H1 (cell line): ENCODE measurements at regions not wholly inside any gene's neighbourhood (a gene's known extent, or its start where the extent isn't known, plus 50 kb on each side); places are given as distances from the start of the nearest gene placed in this dataset.

ENCODE experiments used
- CTCF ChIA-PET: fragments of 300-600 bp; sonication (Branson Sonifier 250); formaldehyde crosslinking; loops from one replicate; lab custom pipeline; 2021; ENCODE audit not compliant: partially characterized antibody; lab: Charles Lee
- POLR2A ChIA-PET: fragments of 300-600 bp; sonication (Branson Sonifier 250); formaldehyde crosslinking; loops from one replicate; lab custom pipeline; 2021; ENCODE audit warnings: inconsistent platforms; ENCODE audit not compliant: partially characterized antibody; lab: Charles Lee
- DNase-seq, 2 experiments: peaks; one replicate each; pipeline versions ENCODE4 v3.0.0 to v3.0.0-alpha.2; 2010 to 2022; ENCODE audit warnings: low spot score in 2 of 2, low read depth in 1 of 2, mixed read lengths in 1 of 2
- FAIRE-seq: peaks from 2 replicates; lab custom pipeline; 2011; peaks lifted over from hg19 to GRCh38; lab: Jason Lieb, UNC
- H2AFZ ChIP-seq: 2 replicates; pipeline ENCODE4 v1.8.1; 2012; ENCODE audit warnings: low read length, inconsistent platforms
- H2AK5ac ChIP-seq: 2 replicates; pipeline ENCODE4 v1.6.1; 2013; ENCODE audit warnings: low read depth, low read length
- H2BK120ac ChIP-seq: replicated peaks from 2 replicates; pipeline ENCODE3; 2013; ENCODE audit warnings: low read depth, low read length, inconsistent platforms
- H2BK12ac ChIP-seq: 2 replicates; pipeline ENCODE4 v1.6.1; 2013; ENCODE audit warnings: low read depth, low read length
- H2BK15ac ChIP-seq: 2 replicates; pipeline ENCODE4 v1.6.1; 2013; ENCODE audit warnings: low read length
- H2BK20ac ChIP-seq: 2 replicates; pipeline ENCODE4 v1.6.1; 2013; ENCODE audit warnings: low read length
- H2BK5ac ChIP-seq: 2 replicates; pipeline ENCODE4 v1.6.1; 2013; ENCODE audit warnings: low read depth, low read length
- H3K14ac ChIP-seq: 2 replicates; pipeline ENCODE4 v1.6.1; 2013; ENCODE audit warnings: inconsistent platforms; ENCODE audit not compliant: insufficient read length
- H3K18ac ChIP-seq: 2 replicates; pipeline ENCODE4 v1.6.1; 2013; ENCODE audit warnings: low read length; ENCODE audit errors: extremely low read depth
- H3K23ac ChIP-seq: 2 replicates; pipeline ENCODE4 v1.6.1; 2013; ENCODE audit warnings: inconsistent platforms; ENCODE audit not compliant: insufficient read length
- H3K23me2 ChIP-seq: 2 replicates; pipeline ENCODE4 v1.6.1; 2013; ENCODE audit warnings: low read depth, low read length
- H3K27ac ChIP-seq: 2 replicates; pipeline ENCODE4 v1.6.1; 2011; ENCODE audit warnings: low read depth, low read length, inconsistent platforms
- H3K27me3 ChIP-seq, 4 experiments: replicated peaks in 1 of 4; 1 replicate in 1 of 4; 2 replicates in 3 of 4; pipeline versions ENCODE4 v1.6.1 to v1.8.1; 2011 to 2013; ENCODE audit warnings: low read length in 3 of 4, mild to moderate bottlenecking in 3 of 4, inconsistent platforms in 2 of 4, mixed read lengths in 2 of 4, moderate library complexity in 1 of 4; ENCODE audit not compliant: control insufficient read depth in 3 of 4, insufficient read depth in 3 of 4; ENCODE audit errors: extremely low read depth in 1 of 4
- H3K36me3 ChIP-seq, 4 experiments: 2 replicates each; pipeline versions ENCODE4 v1.6.1 to v1.8.1; 2011 to 2013; ENCODE audit warnings: mild to moderate bottlenecking in 4 of 4, low read length in 3 of 4, moderate library complexity in 2 of 4, control low read depth in 1 of 4, inconsistent platforms in 1 of 4; ENCODE audit not compliant: insufficient read depth in 4 of 4, control insufficient read depth in 2 of 4
- H3K4ac ChIP-seq: replicated peaks from 2 replicates; pipeline ENCODE3; 2013; ENCODE audit warnings: low read length, low read depth, mixed read lengths, inconsistent platforms; ENCODE audit not compliant: insufficient read length
- H3K4me1 ChIP-seq, 4 experiments: replicated peaks in 1 of 4; 1 replicate in 1 of 4; 2 replicates in 3 of 4; pipeline versions ENCODE4 v1.6.1 to v1.8.1; 2011 to 2013; ENCODE audit warnings: low read length in 3 of 4, inconsistent platforms in 2 of 4, mixed read lengths in 1 of 4; ENCODE audit not compliant: insufficient read depth in 4 of 4, control insufficient read depth in 3 of 4
- H3K4me2 ChIP-seq, 2 experiments: 2 replicates each; pipeline versions ENCODE4 v1.6.1 to v1.8.1; 2011 to 2013; ENCODE audit warnings: low read depth in 2 of 2, low read length in 2 of 2, control low read depth in 1 of 2, inconsistent platforms in 1 of 2, mild to moderate bottlenecking in 1 of 2; ENCODE audit not compliant: insufficient read depth in 1 of 2
- H3K4me3 ChIP-seq, 4 experiments: fragments of 200-600, 300-600 bp in 1 of 4; sonication (generic), shearing (Covaris generic), sonication (Bioruptor Twin) in 1 of 4; 2 replicates each; pipeline versions ENCODE4 v1.5.1 to v1.8.1; 2011 to 2016; ENCODE audit warnings: low read length in 4 of 4, low read depth in 3 of 4, control low read depth in 2 of 4, inconsistent platforms in 2 of 4, mild to moderate bottlenecking in 2 of 4, mixed read lengths in 1 of 4, moderate library complexity in 1 of 4; ENCODE audit not compliant: insufficient read depth in 2 of 4; ENCODE audit errors: extremely low read depth in 1 of 4
- H3K56ac ChIP-seq: replicated peaks from 2 replicates; pipeline ENCODE3; 2013; ENCODE audit warnings: low read depth, mild to moderate bottlenecking, mixed read lengths, low read length, inconsistent platforms; ENCODE audit not compliant: insufficient read length
- H3K79me1 ChIP-seq: 2 replicates; pipeline ENCODE4 v1.6.1; 2013; ENCODE audit warnings: low read depth, low read length, control low read depth
- H3K79me2 ChIP-seq, 2 experiments: 2 replicates each; pipeline versions ENCODE4 v1.6.1 to v1.8.1; 2012 to 2013; ENCODE audit warnings: low read length in 2 of 2, mild to moderate bottlenecking in 2 of 2, inconsistent platforms in 1 of 2; ENCODE audit not compliant: insufficient read depth in 2 of 2, control insufficient read depth in 1 of 2
- H3K9ac ChIP-seq, 4 experiments: replicated peaks in 1 of 4; 1 replicate in 1 of 4; 2 replicates in 3 of 4; pipeline versions ENCODE4 v1.6.1 to v1.8.1; 2011 to 2013; ENCODE audit warnings: low read depth in 3 of 4, low read length in 3 of 4, control low read depth in 2 of 4, mild to moderate bottlenecking in 2 of 4, moderate library complexity in 2 of 4, inconsistent platforms in 1 of 4; ENCODE audit errors: extremely low read depth in 1 of 4
- H3K9me3 ChIP-seq, 2 experiments: 2 replicates each; pipeline versions ENCODE4 v1.6.1 to v1.8.1; 2012 to 2013; ENCODE audit warnings: mild to moderate bottlenecking in 2 of 2, moderate library complexity in 2 of 2, control low read depth in 1 of 2, inconsistent platforms in 1 of 2, low read depth in 1 of 2, low read length in 1 of 2, mixed read lengths in 1 of 2; ENCODE audit not compliant: insufficient read depth in 2 of 2
- H4K20me1 ChIP-seq, 2 experiments: replicated peaks in 1 of 2; 2 replicates each; pipeline versions ENCODE3 to v1.8.1; 2011 to 2013; ENCODE audit warnings: inconsistent platforms in 2 of 2, low read length in 2 of 2, mild to moderate bottlenecking in 1 of 2; ENCODE audit not compliant: insufficient read depth in 2 of 2, control insufficient read depth in 1 of 2
- H4K5ac ChIP-seq: 2 replicates; pipeline ENCODE4 v1.6.1; 2013; ENCODE audit warnings: low read length, low read depth, mixed read lengths, inconsistent platforms; ENCODE audit not compliant: insufficient read length
- H4K8ac ChIP-seq: 2 replicates; pipeline ENCODE4 v1.8.0; 2013; ENCODE audit warnings: mild to moderate bottlenecking, moderate library complexity, low read length, inconsistent platforms; ENCODE audit not compliant: insufficient read depth; ENCODE audit errors: extremely low read depth
- H4K91ac ChIP-seq: replicated peaks from 2 replicates; pipeline ENCODE3; 2013; ENCODE audit warnings: low read length, mixed read lengths, inconsistent platforms; ENCODE audit not compliant: insufficient read length
- CBX8 ChIP-seq: fragments of 300-800, 300-1000 bp; sonication (generic); IDR thresholded peaks from 2 replicates; pipeline ENCODE4 v1.7.1; 2016; ENCODE audit warnings: low read depth, low read length, borderline replicate concordance
- SP2 ChIP-seq: IDR thresholded peaks from 2 replicates; pipeline ENCODE4 v1.6.1; 2012; ENCODE audit warnings: mild to moderate bottlenecking, low read length, inconsistent platforms
- WGBS, 2 experiments: shearing (Covaris generic) in 1 of 2; methylation state at CpG; one replicate each; pipeline versions ENCODE4 v1.1.6 to v1.1.7; 2013 to 2015; ENCODE audit warnings: low lambda C conversion rate in 2 of 2, mixed read lengths in 2 of 2, inconsistent platforms in 1 of 2, low coverage in 1 of 2, missing lambda C conversion rate in 1 of 2; ENCODE audit not compliant: insufficient replicate concordance in 2 of 2, insufficient coverage in 1 of 2, insufficient read length in 1 of 2; ENCODE audit errors: extremely low coverage in 1 of 2, missing lambda C conversion rate in 1 of 2; 5-methylcytosine and 5-hydroxymethylcytosine counted together

- H3K14ac ChIP-seq = no peak overlapping the region
- H2AFZ ChIP-seq = no peak overlapping the region
- no peak overlapping the region for H2AK5ac ChIP-seq
- FAIRE-seq (no peak), DNase-seq (no peak)
- H4K8ac ChIP-seq = no peak overlapping the region
- no peaks in the 10 kb centered on the region for H3K4me1 ChIP-seq
- no peak overlapping the region for H3K4me3 ChIP-seq
- no peak overlapping the region for H4K5ac ChIP-seq
- no peak overlapping the region for H4K91ac ChIP-seq
- H2BK20ac ChIP-seq = no peak overlapping the region
- 92% methylated on average over 3 of the region's 3 CpGs; no CpG with 5 or more reads in 1 of the 2 experiments for WGBS, 2 experiments
- no peak overlapping the region for H2BK15ac ChIP-seq
- H3K27ac ChIP-seq = no peak overlapping the region
- no peak overlapping the region for H2BK120ac ChIP-seq
- H3K79me2 ChIP-seq = no peaks in the 10 kb centered on the region
- ChIA-PET CTCF (interaction anchor here (1.7 kb wide), 1 partner anchor 12 kb away, joined by 3 read pairs; no protein-coding TSS in a partner anchor), POLR2A (no interaction called here)
- no peaks in the 10 kb centered on the region for H3K36me3 ChIP-seq
- H2BK5ac ChIP-seq = no peak overlapping the region
- no peak overlapping the region for H3K4ac ChIP-seq
- no peaks in the 10 kb centered on the region for H3K9me3 ChIP-seq
- no peak overlapping the region for H3K9ac ChIP-seq
- TF ChIP-seq SP2 (no peak), CBX8 (no peak)
- no peak overlapping the region for H3K18ac ChIP-seq
- no peak overlapping the region for H3K4me2 ChIP-seq
- no peaks in the 10 kb centered on the region for H3K23me2 ChIP-seq
- H3K79me1 ChIP-seq = no peaks in the 10 kb centered on the region
- no peak overlapping the region for H2BK12ac ChIP-seq
- H3K23ac ChIP-seq = no peak overlapping the region
- H3K27me3 ChIP-seq = no peaks in the 10 kb centered on the region
- no peaks in the 10 kb centered on the region for H4K20me1 ChIP-seq
- no peak overlapping the region for H3K56ac ChIP-seq
Observed at GRCh38 chr6:9921366-9921765, 493.5 kb downstream of the TFAP2A start.
